NCI-H82 treated with DMSO at 0.1 percent for 48 hours (cell line): ENCODE measurements at regions not wholly inside any gene's neighbourhood (a gene's known extent, or its start where the extent isn't known, plus 50 kb on each side); places are given as distances from the start of the nearest gene placed in this dataset.

Experiments used
- DNase-seq: peaks from one replicate; lab custom pipeline; 2025; ENCODE audit not compliant: unreplicated experiment; lab: John Stamatoyannopoulos, UW

DNA sequence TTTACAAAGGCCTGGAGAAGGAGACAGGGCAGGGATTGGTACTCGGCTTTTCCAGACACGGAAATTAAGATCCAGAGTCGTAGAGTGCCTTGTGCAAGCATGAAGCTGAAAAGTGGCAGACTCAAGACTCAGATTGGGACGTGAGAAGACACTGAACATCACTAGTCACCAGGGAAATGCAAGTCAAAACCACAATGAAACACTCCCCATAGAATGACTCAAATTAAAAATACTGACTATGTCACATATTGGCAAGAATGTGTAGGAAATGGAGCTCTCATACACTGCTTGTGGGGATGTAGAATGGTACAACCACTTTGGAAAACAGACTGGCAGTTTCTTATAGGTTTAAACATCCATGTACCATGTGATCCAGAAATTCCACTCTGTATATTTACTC lies 472.0 kb downstream of the RPS24 start:
- no peak for DNase-seq

DNA sequence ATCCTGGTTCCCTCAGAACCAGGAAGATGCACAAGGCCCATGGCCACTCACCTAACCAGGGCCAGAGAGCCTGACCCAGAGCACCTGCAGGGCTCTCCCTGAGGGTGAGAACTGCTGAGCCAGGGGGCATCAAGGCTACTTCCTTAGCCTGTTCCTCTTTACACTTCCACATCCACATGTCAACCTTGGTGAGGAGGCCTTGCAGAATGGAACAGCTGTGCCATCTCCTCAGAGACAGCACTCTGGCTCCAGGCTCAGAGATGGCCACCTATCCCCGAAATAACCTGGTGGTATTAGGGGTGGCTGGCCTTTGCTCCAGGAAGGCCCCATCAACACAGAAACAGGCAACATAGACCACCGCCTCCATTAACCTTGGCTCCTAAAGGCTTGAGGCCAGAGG lies 473.0 kb downstream of the RPS24 start:
- DNase-seq = no peak

DNA sequence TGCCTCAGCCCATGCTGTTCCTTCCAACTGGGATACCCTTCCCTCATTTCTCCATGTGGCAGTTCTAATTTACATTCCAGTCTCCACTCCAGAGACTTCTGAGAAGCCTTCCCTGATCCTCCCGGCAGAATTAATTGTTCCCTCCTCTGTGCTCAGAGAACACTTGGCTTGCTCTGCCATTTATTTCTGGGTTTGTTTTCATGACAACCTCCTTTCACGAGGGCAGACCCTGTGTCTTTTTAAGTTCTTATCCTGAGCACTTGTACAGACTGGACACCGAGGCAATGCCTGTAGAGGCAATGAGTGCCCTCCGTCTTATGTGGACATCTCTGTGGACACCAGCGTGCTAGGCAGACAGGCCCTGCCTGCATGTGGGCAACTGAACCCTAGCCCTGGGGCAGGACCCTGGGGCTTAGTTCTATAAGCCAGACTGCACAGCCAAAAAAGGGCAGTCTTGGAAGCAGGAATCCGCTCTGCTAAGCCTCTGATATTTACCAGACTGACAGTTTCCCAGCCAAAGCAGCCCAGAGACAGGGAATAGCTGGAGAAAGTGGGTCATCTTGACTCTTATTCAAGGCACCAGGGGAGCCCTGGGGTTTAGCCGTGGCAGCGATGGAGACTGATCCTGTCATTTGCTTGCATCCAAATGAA lies 474.0 kb downstream of the RPS24 start:
- DNase-seq = peak; percentile 3

DNA sequence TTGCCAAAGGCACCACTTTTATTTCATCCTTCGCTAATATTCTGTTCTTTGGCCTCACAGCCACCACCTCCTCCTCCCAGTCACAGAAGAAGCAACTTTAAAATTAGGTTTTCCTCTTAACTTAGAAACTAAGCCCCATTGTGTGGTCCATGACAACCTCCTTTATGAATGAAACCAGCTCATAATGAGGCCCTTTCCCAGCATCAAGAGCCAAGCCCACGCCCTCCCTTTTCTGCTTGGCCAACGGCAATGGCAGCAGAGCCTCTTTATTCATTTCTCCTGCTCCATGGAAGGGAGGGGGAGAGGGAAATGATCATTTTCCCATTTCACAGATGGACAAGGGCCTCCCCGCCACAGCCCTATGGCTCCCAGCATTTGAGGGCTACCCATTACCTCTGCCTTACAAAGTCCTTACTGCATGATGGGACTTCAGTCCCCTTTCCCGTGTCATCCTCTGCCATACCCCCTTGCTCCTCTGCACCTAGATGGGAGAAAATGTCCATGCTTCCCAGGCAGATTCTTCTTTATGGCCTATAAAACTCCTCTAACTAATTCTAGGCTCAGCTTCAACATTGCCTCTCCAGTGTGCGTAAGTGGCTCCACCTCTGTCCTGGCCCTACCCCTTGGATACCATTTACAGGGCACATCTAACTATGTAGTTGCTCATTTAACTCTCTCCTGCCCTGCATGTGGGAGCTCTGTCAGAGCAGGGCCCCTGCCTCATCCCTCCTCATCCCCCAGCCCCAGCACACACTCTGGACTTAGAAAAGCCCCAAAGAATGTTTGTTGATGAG lies 475.5 kb downstream of the RPS24 start:
- no peak for DNase-seq

DNA sequence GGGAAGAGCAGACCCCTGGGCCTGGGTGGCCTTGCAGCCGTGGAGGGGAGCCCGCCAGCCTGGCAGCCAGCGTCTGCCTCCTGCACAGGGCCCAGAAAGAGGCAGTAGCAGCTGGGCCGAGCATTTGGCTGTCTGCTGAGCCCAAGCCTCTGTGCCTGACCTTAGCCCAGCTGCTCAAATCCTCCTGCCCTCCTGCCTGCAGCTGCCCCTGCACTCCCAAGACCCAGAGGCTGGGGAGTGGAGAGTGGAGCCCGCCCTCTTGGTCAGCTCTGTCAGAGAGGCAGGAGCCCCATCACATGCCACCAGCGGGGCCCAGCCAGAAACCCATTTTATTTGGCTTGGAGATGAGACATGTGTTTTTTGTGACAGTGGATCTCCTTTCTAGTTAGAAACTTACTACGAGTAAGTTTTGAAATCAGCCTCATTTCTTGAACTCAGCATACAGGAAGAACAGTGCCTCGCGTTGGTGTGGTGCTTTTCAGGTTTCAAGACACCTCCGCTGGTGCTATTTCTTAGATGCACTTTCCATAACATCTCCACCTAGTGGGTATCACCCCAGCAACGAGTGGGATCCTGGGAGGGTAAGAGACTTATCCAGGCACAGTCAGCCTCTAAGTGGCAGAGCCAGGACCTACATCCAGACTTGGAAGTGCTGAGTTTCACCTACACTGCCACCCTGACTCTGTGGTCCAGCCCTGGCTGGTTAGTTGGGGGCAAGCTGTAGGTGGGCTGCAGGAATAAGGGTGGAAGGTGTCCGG lies 477.1 kb downstream of the RPS24 start:
- peak; percentile 36 for DNase-seq

DNA sequence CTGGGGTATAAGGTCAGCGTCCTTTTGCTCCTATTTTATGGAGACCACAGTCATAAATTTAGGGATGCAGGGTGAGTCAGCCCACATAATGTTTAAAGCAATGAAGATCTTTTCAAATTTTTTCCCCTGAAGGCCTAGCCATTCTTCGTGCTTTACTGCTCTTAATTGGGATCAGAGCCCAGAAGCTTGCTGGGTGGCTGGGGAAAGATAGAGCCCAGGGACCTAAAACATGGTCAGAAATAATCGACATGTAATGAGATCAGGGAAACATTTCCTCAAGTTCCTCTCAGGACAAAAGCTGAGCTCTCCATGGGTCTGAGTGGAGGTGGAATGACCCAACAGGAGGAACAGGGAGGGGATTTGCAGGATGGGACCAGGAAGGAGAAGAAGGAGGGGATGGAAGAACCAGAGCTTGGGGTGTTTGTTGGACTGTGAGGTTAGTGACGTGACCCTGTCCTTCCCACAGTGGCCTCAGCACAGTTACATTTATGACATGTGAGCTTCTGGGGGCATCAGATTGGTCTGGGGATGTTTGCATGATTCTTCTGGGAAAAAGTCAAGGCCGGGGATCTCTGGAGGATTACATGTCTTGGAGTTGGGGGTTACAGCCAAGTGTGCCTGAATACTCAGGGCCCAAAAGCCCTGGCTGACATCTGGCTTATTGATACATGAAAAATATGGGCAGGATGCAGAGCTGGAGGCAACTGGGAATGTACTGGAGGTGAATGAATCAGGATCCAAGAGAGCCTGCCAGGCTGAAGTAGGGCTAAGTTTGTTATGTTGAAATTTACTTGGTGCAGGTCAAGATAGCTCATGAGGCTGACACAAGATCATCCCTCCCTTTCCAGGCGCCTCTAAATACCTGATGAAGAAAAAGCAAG lies 477.9 kb downstream of the RPS24 start:
- DNase-seq = no peak

DNA sequence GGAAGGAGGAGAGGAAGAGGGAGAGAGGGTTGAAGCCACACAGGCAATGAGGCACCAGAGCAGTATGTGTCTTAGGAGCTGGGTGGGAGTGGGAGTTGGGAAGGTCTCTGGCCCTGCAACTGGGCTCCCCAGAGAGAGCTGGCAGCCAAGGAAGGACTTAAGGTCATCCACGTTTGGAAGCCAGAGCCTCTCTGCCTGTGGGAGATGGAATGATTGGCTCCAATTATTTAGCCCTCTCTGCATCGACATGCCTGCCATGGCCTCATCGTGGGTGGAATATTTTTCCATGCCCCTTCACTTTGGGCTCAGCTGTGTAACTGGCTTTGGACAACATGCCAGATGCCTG lies 478.5 kb downstream of the RPS24 start:
- no peak for DNase-seq

DNA sequence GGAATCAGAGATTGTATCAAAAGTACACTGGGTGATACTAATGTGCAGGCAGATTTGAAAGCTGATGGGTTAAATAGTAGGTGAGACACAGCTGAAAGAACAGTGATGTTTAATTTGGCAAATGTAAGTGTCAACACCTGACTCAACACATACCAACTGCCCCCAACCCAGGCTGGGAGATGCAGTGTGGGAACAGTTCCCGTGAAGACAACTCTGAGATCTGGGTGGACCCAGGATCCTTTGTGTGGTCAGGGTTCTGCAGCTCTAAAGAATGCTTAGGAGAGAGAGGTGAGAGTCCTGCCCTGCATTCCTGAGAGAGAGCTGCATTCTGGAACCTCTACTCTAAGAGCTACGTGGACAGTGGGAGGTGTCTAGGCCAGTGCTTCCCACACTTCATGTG lies 479.7 kb downstream of the RPS24 start:
- no peak for DNase-seq

DNA sequence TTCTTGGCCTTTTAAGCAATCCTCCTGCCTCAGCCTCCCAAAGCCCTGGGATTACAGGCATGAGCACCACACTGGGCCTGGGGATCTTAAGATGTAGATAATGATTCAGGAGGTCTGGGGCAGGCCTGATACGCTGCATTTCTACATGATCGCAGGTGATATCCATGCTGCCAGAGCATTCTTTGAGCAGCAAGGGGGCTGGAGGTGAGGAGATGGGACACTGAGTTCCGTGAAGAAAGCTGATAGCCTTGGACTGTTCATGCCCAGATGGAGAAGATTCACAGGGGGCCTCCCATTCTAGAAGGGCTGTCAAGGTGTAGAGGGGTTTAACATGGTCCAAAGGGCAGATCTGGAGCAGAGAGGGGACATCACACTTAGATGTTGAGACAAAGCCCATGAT lies 480.3 kb downstream of the RPS24 start:
- DNase-seq = no peak

DNA sequence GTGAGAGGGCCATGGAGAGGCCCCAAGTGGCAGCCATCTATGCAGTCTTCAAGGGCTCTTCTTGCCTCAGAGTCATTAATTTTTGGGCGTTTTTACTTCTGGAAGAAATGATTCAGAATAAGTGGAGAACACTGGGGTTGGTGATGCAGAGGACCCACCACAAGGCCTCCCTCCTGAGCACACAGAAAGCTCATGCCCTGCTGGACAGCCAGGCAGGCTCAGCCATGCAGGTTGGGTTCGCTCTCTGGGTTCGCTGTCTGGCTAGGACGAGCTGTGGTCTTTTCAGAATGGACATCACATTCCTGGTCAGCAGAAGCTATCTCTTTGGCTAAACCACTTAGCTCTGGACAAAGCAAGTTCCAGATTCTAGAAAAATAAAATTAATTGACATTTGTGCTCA lies 480.8 kb downstream of the RPS24 start:
- no peak for DNase-seq

DNA sequence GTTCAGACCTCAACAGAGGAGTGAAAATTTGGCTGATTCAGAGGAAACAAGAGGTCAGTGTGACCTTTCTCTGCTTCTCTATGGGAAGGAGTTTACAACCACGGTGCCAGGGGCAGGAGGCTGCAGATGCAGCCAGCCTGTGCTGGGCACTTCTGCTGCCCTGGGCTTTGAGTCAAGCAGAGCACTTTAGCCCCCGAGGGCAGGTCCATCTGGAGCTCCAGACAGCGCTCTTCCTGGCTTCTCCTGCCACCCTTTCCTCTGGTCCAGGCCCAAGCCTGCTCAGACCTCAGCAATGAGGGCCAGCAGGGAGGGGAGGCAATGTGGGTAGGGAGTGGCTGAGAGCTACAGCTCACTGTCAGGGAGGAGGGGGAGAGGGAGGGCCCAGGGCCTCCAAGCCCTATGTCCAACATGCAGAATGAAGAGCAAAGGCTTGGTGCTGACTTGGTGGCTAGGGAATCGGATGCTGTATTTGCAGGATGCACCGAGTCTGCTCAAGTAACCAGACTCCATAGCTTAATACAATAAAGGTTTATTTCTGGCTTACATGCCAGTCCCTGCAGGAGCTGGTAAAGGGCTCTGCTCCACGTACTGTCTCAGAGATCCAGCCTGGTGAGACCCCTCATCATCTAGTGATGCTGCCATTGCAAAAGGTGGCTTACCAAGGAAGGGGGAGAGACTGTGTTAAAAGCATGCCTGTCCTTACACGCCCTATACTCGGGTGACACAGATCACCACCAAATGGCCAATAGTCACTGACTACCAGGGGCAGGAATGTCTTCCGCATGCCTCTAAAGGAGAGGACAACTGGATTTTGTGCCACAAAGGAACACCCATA lies 481.6 kb downstream of the RPS24 start:
- DNase-seq = no peak

DNA sequence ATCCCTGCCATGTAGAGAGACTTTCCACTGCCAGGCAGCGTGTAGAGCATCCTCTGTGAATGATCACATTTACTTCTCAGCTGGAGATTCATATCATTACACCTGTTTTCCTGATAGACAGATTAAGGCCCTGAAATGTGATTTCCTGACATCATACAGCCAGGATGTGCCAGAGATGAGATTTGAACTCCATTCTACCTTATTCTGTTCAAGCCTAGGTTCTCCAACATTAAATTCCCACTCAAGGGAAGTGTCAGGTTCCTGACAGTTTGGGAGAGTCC lies 482.1 kb downstream of the RPS24 start:
- no peak for DNase-seq

DNA sequence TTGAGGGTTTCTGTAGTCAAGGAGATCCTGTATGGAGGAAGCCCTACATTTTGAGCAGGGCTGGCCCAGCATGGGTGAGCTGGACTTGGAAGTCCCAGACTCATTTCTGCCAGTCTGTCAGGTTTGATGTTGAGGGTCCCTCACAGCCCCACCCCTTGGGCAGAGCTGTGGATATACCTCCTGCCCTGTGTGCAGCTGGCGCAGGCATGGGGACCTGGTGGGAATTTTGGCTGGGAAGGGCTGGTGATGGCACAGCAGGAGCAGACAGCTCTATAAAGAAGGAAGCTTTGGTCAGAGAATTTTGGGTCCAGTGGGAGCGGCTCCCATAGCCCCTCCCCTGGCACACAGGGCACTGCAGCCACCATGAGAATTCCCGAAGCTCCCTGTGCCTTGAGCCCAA lies 482.6 kb downstream of the RPS24 start:
- no peak for DNase-seq

DNA sequence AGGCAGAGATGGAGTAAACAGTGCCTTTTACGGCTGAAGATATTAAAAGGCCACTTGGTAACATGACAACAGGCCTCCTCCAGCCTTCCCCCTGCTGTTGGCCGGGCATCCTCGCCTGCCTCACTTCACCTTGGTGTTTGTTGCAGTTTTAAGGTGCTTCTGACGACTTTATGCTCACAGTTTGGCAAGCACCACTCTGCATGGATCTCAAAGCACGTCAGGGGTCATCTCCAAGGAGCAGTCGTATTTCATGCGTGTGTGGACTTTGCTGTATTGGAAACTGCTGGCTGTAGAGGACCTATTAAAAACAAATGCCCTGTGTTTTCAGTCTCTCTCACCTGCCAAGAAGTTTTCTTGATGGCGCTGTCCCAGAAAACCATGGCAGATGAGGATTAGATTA lies 483.1 kb downstream of the RPS24 start:
- no peak for DNase-seq

DNA sequence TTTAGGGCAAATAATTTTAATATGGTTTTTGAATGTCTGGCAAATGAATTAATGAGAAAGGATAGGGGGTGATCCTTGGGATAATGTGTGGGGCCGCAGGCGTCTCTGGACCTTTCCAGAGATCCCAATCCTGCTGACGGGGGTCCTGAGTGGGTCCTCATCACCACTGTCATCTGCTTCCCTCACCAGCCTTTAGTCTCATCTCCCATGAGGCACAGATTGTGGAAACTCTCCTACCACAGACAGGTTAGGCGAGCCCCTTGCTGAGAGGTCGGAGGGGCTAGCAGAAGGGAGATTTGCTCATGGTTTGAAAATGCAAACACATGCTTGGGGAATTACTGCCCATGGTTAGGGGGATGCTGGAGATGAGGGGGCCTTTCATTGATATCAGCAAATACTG lies 484.6 kb downstream of the RPS24 start:
- DNase-seq = no peak

DNA sequence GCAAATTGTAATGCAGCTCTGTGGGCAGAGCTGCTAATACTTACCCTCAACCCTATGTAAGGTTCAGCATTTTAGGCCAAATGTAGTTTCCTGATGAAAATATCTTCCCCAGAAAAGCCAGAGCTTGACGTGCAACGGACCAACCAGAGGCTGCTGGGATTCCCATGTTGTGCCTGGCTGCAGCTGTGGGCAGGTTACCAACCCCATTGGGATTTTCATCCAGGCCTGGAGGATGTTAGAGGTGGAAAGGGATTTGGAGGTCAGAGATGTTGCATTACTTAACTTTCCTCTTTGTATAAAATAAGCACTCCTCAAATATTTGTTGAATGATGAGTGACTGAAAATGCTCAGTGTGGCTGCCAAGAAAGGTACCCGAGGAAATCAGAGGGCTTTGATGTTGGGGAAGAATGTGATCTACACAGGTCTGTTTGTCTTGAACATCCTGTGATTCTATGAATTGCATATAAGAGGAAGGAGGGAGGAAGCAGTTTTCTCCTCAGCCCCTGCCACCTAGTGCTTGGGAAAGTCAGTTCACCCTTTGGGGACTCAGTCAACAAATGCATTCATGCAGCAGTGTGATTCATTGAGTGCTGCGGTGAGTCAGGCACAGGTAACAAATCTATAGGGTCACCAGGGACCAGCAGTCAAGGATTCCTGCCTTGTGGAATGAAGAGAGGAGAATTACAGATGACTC lies 487.2 kb downstream of the RPS24 start:
- peak; percentile 2 for DNase-seq

DNA sequence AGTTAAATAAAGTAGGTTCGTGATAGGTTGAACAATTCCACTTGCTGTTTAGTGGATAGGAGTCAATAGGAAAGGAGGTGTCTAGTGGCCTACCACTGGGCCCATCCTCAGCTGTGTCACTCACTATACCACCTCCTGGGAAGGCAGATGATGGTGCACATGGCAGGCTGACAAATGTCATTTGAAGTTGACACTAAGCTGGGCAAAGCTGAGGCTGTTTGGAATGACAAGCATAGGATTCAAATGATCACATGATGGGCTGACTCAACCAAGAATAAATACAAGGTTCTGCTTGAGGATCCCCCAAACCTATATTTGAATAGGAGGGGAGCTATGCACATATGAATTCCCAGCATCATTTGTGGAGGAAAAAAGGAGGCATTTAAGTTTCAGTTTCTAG lies 489.8 kb downstream of the RPS24 start:
- DNase-seq = no peak

DNA sequence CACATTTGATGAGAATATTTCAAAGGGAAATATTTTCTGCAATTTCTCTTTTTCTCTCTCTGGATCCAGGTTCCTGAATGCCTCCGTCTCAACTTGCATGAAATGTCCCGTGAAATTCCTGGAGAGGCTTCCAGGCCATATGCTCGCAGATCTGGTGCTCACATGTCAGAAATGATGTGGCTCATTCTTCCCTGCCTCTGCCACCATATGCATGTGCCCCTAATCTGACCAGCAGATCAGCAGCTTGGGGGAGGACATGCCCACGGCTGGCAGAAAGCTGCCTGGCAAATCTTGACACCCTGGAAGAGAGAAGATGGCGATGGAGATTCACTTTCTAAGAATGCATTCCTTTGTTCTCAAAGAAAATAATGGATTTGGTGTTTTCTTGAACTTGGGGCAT lies 490.7 kb downstream of the RPS24 start:
- DNase-seq = no peak

DNA sequence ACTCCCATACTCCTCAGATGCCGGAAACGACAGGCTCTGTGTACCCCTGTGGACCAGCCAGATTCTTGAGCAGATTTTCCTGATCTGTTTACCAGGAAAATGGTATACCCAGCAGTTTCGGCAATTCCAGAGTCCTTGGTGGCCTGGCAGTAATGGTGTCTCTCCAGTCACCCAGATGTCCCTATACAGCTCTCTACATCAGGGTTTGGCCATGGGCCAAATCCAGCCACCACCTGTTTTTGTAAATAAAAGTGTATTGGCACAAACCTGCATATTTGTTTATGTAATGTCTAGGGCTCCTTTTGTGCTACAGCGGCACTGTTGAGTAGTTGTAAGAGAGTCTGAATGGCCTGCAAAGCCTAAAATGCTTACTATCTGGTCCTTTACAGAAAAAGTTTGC lies 491.3 kb downstream of the RPS24 start:
- peak; percentile 1 for DNase-seq

DNA sequence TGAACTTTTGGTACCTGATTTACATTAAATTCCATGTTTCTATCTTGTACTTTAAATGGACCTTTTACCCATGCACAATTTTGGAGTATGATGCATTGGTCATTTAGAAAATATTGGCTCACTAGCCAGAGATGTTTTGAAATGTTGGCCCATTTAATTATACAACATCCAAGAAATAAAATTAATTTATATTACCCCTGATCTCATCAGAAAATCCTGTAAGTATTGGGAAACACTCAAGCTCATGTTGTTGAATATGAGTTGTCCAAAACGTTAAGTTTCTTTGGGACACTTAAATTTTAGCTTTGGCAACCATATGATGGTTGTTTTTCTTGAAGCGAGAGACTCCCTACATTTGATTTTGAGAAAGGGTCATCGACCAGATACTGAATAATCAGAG lies 492.7 kb downstream of the RPS24 start:
- no peak for DNase-seq
